Suppressor macrophage treated with lipopolysaccharide for 4 hours (primary cell): ENCODE measurements at regions not wholly inside any gene's neighbourhood (a gene's known extent, or its start where the extent isn't known, plus 50 kb on each side); places are given as distances from the start of the nearest gene placed in this dataset.

Experiments
- DNase-seq: peaks from one replicate; pipeline ENCODE4 v3.0.0-alpha.2; 2020

GRCh38 chr1:118339400-118340124 lies 154.5 kb upstream of the SPAG17 start:
- no peak for DNase-seq

- DNase-seq = no peak
Observed at GRCh38 chr1:118338936-118339335, 153.9 kb upstream of the SPAG17 start.

GRCh38 chr1:118337346-118337745 lies 152.3 kb upstream of the SPAG17 start:
- DNase-seq = no peak

- DNase-seq = no peak
Observed at GRCh38 chr1:118335331-118335732, 150.3 kb upstream of the SPAG17 start.

GRCh38 chr1:118334506-118334905 lies 149.5 kb upstream of the SPAG17 start:
- no peak for DNase-seq

GRCh38 chr1:118333601-118334210 lies 148.7 kb upstream of the SPAG17 start:
- no peak for DNase-seq

GRCh38 chr1:118326960-118327629 lies 142.1 kb upstream of the SPAG17 start:
- no peak for DNase-seq

GRCh38 chr1:118325550-118326225 lies 140.7 kb upstream of the SPAG17 start:
- no peak for DNase-seq

- no peak for DNase-seq
Observed at GRCh38 chr1:118323246-118323645, 138.2 kb upstream of the SPAG17 start.

- DNase-seq = no peak
Observed at GRCh38 chr1:118322331-118322730, 137.3 kb upstream of the SPAG17 start.

GRCh38 chr1:118321840-118322239 lies 136.8 kb upstream of the SPAG17 start:
- DNase-seq = no peak

GRCh38 chr1:118317842-118318614 lies 133.0 kb upstream of the SPAG17 start:
- no peak for DNase-seq

- DNase-seq = no peak
Observed at GRCh38 chr1:118306851-118307250, 121.8 kb upstream of the SPAG17 start.

GRCh38 chr1:118304722-118305359 lies 119.8 kb upstream of the SPAG17 start:
- no peak for DNase-seq

- DNase-seq = no peak
Observed at GRCh38 chr1:118303534-118303933, 118.5 kb upstream of the SPAG17 start.

GRCh38 chr1:118303064-118303463 lies 118.0 kb upstream of the SPAG17 start:
- DNase-seq = no peak

GRCh38 chr1:118302145-118302544 lies 117.1 kb upstream of the SPAG17 start:
- DNase-seq = no peak

- DNase-seq = no peak
Observed at GRCh38 chr1:118300808-118301207, 115.8 kb upstream of the SPAG17 start.

GRCh38 chr1:118298397-118298796 lies 113.4 kb upstream of the SPAG17 start:
- DNase-seq = no peak

- DNase-seq = no peak
Observed at GRCh38 chr1:118297521-118297920, 112.5 kb upstream of the SPAG17 start.

- no peak for DNase-seq
Observed at GRCh38 chr1:118294875-118295642, 110.0 kb upstream of the SPAG17 start.

GRCh38 chr1:118291661-118292060 lies 106.6 kb upstream of the SPAG17 start:
- no peak for DNase-seq
